ENCODE measurements at regions not wholly inside any gene's neighbourhood (a gene's known extent, or its start where the extent isn't known, plus 50 kb on each side); places are given as distances from the start of the nearest gene placed in this dataset.

DNA sequence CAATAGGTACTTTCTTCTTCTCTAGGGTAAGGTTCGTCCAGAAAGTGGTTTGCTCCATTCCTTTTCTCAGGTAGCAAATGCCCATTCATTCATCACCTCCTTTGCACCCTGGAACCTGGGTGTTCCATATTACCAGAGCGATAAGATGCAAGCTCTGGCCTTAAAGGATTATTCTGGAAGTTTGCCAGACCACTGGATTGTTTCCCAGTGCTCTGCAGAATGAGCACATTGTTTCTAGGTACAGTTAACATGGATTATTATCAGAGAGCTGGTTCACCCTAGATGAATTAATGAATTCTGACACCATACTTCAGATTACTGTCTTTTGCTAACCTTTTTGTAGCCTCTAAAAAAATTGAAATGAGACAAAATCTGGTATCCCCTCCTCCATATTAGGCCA, 170.9 kb upstream of the BMP4 start:
- DNase-seq = no peak

DNA sequence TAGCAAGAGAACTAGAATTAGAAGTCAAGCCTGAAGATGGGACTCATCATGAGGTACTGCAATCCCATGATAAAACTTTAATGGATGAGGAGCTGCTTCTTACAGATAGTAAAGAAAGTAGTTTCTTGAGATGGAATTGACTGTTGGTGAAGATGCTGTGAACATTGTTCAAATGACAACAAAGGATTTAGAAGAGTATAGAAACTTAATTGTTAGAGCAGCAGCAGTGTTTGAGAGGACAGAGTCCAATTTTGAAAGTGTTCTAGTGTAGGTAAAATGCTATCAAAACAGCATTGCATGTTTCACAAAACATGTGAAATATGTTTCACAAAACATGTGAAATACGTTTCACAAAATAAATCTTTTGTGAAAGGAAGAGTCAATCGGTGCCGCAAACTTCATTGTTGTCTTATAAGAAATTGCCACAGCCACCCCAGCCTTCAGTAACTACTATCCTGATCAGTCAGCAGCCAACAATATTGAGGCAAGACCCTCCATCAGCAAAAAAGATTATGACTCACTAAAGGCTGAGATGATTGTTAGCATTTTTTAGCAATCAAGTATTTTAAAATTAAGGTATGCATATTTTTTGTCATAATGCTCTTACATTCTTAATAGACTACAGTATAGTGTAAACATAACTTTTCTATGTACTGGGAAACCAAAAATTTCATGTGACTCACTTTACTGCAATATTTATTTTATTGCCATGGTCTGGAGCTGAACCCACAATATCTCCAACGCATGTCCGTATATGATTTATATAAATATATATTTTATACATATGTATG, 173.4 kb upstream of the BMP4 start:
- no peak for DNase-seq

GRCh38 chr14:54132496-54132895, 175.9 kb upstream of the BMP4 start:
- DNase-seq = no peak

DNA sequence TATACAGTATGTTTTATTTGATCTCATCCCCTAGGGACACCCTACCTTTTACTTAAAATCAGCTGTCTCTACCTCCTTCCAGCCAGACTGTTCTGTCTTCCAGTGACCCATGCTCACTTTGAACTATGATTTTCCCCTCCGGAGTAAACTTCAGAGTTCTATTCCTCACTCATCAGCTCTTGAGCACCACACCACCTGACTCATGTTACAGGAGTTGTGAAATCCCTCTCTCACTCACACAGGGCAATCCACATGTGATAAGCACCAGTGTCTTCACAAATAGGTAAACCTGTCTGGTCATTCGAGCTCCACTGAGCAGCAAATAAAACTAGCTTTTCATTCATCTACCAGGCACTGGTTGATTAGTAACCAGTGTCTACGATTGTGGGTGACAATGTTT, 177.3 kb upstream of the BMP4 start:
- DNase-seq = no peak

GRCh38 chr14:54135804-54136280, 179.2 kb upstream of the BMP4 start:
- DNase-seq = no peak

DNA sequence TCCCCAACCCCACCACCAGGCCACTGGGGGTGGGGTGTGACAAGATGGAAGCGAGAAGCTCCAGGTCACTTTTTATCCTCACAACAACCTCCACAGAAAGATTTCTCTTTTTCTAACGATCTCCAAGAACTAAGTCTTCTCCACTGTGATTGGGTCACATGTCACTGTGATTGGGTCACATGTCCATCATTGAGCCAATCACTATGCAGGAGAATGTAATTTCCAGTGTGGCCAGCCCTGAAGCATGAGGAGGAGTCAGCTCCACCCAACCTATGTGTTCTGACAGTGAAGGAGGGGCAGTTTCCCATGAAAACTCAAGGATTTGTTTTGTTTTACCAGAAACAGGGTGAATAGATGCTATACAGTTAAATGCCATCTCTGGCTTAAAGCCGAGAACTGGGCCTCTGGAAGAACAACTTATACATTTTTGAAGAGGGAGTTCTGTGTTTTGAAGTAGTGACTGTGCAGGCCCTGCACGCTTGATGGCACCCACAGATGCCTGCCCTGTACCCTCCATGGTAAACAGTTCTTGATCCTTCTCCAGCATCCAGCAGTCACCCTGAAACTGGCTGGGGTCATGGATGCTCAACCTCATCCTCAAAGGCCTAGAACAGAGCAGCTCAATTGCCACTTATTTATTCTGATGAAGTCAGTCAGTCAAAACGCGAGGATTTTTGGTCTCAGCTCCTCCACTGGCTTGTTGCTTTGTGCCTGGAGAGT, 180.4 kb upstream of the BMP4 start:
- no peak for DNase-seq

DNA sequence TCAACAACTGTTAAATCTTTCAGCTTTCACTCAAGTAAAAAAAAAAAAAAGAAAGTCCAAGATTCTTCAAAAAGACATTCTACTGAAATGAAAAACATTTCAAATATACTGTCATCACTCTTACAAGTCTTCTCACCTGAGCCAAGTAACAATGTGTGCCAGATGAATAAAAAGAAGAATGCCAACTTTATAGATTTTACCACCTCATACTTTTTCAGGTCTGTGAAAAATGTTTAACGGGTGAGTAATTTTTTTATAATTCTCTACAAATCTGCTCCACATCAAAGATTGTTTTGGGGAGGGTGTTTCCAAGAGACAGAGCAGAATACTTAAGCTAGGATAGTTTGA, 181.0 kb upstream of the BMP4 start:
- no peak for DNase-seq

- no peak for DNase-seq
Measured at GRCh38 chr14:54138024-54138353, 181.4 kb upstream of the BMP4 start.

DNA sequence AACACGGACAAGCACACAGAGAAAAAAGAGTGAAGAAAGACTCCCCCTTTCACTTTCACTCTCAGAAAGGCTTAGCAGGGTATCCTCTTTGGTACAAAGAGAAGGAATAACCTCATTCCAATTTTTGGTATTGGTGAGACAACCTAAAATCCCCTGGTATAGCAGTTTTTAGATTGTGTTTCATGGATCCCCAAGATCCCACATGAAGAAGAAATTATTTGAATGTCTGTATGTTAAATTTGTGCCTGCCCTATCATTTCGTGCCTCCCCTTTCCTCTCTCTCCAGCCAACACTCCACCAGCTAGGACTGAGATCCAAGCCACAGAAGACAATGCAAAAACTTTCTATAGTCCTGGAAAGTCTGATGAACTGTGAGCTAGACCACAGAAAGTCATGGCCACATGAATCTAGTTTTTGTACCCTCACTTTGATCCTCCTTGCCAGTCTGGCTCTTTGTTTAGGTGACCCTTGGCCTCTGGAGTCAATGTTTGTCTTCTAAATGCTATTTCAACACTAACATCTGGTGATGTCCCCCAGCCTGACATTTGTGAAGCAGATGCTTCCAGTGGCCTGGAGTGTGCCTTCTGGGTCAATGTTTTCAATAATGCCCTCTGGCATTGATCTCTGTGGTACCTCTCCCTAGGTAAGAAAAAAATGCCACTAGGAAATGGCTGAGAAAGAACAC, 181.9 kb upstream of the BMP4 start:
- no peak for DNase-seq

DNA sequence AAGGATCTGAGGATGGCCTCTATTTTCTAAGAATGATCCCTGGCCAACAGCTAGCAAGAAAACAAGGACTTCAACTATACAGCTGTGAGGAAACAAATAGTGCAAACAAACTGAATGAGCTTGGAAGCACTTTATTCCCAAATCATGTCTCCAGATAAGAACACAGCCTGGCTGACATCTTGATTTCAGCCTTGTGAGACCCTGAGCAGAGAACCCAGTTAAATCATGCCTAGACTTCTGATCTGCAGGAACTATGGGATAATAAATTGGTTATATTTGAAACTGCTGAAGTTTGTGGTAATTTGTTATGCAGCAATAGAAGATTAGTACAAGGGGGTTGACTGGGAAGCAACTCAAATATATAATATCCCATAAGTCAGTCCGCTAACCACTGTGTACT, 183.9 kb upstream of the BMP4 start:
- DNase-seq = peak; percentile 54

DNA sequence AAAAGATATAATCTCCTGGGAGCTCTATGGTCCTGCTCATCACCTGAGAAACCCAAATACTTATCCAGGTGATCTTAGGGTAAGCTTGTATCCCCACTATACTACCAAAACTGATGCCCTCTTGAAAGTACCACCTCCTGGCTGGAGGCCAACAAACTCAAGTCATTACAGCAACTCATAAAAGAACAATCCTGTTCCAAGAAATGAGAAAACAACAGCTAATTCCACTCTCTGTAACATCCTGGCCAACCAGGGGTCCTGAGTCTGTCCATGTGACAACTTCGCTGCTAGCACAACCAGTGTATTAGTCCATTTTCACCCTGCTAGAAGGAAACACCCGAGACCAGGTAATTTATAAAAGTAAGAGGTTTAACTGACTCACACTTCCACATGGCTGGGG, 190.0 kb upstream of the BMP4 start:
- no peak for DNase-seq

DNA sequence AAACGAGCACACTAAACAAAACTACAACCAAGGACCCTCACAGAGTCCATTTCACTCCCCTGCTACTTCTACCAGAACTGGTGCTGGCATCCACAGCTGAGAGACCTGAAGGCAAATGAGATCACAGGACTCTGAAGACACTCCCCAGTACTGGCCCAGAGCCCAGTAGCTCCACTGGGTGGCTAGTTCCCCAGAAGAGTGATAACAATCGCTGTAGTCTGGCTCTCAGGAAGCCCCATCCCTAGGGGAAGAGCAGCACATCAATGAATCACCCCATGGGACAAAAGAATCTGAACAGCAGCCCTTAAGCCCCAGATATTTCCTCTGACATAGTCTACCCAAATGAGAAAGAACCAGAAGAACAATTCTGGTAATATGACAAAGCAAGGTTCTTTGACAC, 190.7 kb upstream of the BMP4 start:
- DNase-seq = no peak

DNA sequence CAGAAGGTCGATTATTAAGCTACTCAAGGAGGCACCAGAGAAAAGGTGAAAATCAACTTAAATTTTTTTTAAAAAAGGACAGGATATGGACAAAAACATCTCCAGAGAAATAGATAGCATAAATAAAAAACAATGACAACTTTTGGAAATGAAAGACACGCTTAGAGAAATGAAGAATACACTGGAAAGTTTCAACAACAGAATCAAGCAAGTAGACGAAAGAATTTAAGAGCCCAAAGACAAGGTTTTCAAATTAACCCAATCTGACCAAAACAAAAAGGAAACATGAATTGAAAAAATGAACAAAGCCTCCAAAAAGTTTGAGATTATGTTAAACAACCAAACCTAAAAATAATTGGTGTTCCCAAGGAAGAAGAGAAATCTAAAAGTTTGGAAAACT, 191.1 kb upstream of the BMP4 start:
- DNase-seq = no peak

DNA sequence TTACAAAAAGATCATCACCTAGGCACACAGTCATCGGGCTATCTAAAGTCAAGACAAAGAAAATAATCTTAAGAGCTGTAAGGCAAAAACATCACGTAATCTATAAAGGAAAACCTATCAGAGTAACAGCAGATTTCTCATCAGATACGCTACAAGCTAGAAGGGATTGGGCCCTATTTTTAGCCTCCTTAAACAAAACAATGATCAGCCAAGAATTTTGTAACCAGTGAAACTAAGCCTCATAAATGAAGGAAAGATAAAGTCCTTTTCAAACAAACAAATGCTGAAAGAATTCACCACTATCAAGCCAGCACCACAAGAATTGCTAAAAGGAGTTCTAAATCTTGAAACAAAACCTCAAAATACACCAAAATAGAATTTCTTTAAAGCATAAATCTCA, 191.6 kb upstream of the BMP4 start:
- no peak for DNase-seq

DNA sequence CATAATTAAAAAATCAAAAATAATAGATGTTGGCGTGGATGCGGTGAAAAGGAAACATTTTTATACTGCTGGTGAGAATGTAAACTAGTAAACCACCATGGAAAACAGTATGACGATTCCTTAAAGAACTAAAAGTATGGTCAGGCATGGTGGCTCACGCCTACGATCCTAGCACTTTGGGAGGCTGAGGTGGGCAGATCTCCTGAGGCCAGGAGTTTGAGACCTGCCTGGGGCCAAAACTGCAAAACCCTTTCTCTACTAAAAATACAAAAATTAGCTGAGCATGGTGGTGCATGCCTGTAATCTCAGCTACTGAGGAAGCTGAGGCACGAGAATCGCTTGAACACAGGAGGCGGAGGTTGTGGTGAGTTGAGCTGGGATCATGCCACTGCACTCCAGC, 195.7 kb upstream of the BMP4 start:
- DNase-seq = no peak

GRCh38 chr14:54166049-54166950, 209.7 kb upstream of the BMP4 start:
- no peak for DNase-seq

- DNase-seq = no peak
Measured at GRCh38 chr14:54168489-54168888, 211.9 kb upstream of the BMP4 start.

DNA sequence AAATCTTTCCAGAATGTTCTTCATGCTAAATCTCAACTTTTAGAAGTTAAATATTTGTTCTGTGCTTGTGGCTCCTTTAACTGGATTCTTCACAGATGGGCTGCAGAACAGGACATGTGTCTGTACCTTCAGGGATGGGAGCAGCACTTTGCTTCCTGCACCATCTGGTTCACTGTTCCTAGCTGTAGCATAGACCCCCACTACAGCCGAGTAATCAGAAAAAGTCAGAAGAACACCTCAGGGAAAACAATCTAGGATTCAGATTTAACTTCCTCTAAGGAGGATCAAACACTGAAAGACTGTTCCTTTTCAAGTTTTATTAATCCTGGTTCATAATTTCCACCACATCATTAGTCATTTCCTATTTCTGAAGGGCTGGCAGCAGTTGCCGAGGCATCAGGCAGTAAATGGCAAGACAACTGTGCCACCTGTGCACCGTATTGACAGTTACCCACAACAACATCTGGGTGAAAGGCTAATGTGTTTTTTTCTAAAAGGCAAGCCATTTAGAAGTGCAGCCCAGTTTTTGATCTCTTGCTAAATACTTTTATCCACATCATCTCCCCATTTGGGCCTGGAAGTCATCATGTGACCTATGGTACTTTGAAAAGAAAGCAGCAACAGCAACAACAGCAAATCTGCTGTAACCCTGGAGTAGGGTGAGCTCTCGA, 212.8 kb upstream of the BMP4 start:
- DNase-seq = no peak

- DNase-seq = no peak
Measured at GRCh38 chr14:54170301-54170700, 213.7 kb upstream of the BMP4 start.

- DNase-seq = no peak
Measured at GRCh38 chr14:54172114-54172513, 215.5 kb upstream of the BMP4 start.

DNA sequence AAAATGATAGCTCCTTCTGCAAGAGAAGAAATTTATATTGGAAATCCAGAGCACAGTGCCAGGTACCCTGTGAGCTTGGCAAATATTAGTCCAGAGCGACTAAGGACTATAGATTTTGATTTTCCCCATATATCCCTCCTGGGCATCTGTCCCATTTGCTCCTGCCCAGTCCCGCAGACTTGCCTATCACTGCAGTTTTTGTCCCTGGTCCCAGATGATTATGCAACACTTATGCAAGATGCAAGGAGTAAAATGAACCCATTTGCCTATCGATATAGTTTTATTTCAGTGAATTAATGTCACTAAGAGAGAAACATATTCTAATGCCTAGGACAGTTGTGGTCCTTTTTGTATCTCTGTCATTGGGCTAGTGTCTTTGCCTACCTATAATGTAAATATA, 215.9 kb upstream of the BMP4 start:
- no peak for DNase-seq

DNA sequence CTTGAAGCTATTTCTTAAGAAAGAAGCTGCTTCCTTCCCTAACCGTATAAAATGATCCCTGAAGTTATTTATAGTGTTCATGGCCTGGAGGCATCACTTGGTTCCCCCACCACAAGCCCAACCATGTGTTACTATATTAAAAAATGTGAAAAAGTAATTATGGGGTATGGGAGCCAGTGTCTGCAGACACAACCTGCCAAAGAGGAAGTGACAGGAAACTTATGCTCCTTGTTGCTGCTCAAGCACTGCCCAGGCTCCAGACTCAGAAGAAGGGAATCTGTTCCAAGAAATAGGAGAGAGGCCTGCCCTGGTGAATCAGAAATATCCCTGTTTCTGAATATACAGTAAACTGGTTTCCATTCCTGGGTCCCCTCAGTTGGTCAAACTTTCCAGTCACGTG, 217.2 kb upstream of the BMP4 start:
- no peak for DNase-seq
